ENCODE measurements at regions not wholly inside any gene's neighbourhood (a gene's known extent, or its start where the extent isn't known, plus 50 kb on each side); places are given as distances from the start of the nearest gene placed in this dataset.

GRCh38 chr5:117587111-117587510 lies 1012.5 kb upstream of the SEMA6A start:
- no peak for ATAC-seq
- Histone ChIP-seq H3K4me3 (no peak overlapping the region), H3K4me1 (no peaks in the 10 kb centered on the region), H3K27ac (no peak overlapping the region), H3K9me3 (no peaks in the 10 kb centered on the region), H3K36me3 (no peaks in the 10 kb centered on the region), H3K27me3 (no peaks in the 10 kb centered on the region)
- WGBS, 2 donors (ENCODE audit: low coverage in 1 of 2): 90 to 100% methylated on average over 1 of the region's 1 CpG
- TF ChIP-seq EP300 (IDR thresholded peaks at IDR 0.05) (no peak), POLR2A (IDR thresholded peaks at IDR 0.05) (no peak), POLR2AphosphoS5 (IDR thresholded peaks at IDR 0.05) (no peak), CTCF (IDR thresholded peaks at IDR 0.05) (no peak)

- H3K9me3 ChIP-seq: no peaks in the 10 kb centered on the region
- H3K36me3 ChIP-seq: no peaks in the 10 kb centered on the region
- no peaks in the 10 kb centered on the region for H3K27me3 ChIP-seq
- no peak overlapping the region for H3K4me3 ChIP-seq
- no peak for ATAC-seq
- no peak for TF ChIP-seq POLR2AphosphoS5 (IDR thresholded peaks at IDR 0.05)
- no peak for TF ChIP-seq POLR2A (IDR thresholded peaks at IDR 0.05)
- no peak for TF ChIP-seq CTCF (IDR thresholded peaks at IDR 0.05)
- TF ChIP-seq EP300 (IDR thresholded peaks at IDR 0.05): no peak
- 83% methylated on average over 1 of the region's 1 CpG; no CpG with 5 or more reads in 1 of the 2 donors for WGBS, 2 donors (ENCODE audit: low coverage in 1 of 2)
- H3K4me1 ChIP-seq: no peaks in the 10 kb centered on the region
- no peak overlapping the region for H3K27ac ChIP-seq
Measured at GRCh38 chr5:117568622-117569021, 994.0 kb upstream of the SEMA6A start.

GRCh38 chr5:117568126-117568525 lies 993.5 kb upstream of the SEMA6A start:
- no peak overlapping the region for H3K4me3 ChIP-seq
- 85% methylated on average over 2 of the region's 2 CpGs for WGBS, 2 donors (ENCODE audit: low coverage in 1 of 2)
- ATAC-seq: no peak
- TF ChIP-seq CTCF (IDR thresholded peaks at IDR 0.05): no peak
- TF ChIP-seq EP300 (IDR thresholded peaks at IDR 0.05): no peak
- no peak for TF ChIP-seq POLR2AphosphoS5 (IDR thresholded peaks at IDR 0.05)
- TF ChIP-seq POLR2A (IDR thresholded peaks at IDR 0.05): no peak
- no peaks in the 10 kb centered on the region for H3K27me3 ChIP-seq
- H3K9me3 ChIP-seq: no peaks in the 10 kb centered on the region
- no peaks in the 10 kb centered on the region for H3K4me1 ChIP-seq
- no peak overlapping the region for H3K27ac ChIP-seq
- H3K36me3 ChIP-seq: no peaks in the 10 kb centered on the region

GRCh38 chr5:117562647-117563046 lies 988.0 kb upstream of the SEMA6A start:
- 90 to 100% methylated on average over 1 of the region's 1 CpG for WGBS, 2 donors (ENCODE audit: low coverage in 1 of 2)
- no peaks in the 10 kb centered on the region for H3K36me3 ChIP-seq
- no peaks in the 10 kb centered on the region for H3K27me3 ChIP-seq
- H3K4me1 ChIP-seq: no peaks in the 10 kb centered on the region
- H3K4me3 ChIP-seq: no peak overlapping the region
- ATAC-seq: no peak
- no peak overlapping the region for H3K27ac ChIP-seq
- H3K9me3 ChIP-seq: no peaks in the 10 kb centered on the region
- TF ChIP-seq POLR2A (IDR thresholded peaks at IDR 0.05) (no peak), EP300 (IDR thresholded peaks at IDR 0.05) (no peak), CTCF (IDR thresholded peaks at IDR 0.05) (no peak), POLR2AphosphoS5 (IDR thresholded peaks at IDR 0.05) (no peak)

GRCh38 chr5:117561531-117561930 lies 986.9 kb upstream of the SEMA6A start:
- Histone ChIP-seq H3K4me3 (no peak overlapping the region), H3K4me1 (no peaks in the 10 kb centered on the region), H3K27ac (no peak overlapping the region), H3K36me3 (no peaks in the 10 kb centered on the region), H3K9me3 (no peaks in the 10 kb centered on the region), H3K27me3 (no peaks in the 10 kb centered on the region)
- TF ChIP-seq POLR2AphosphoS5 (IDR thresholded peaks at IDR 0.05) (no peak), EP300 (IDR thresholded peaks at IDR 0.05) (no peak), CTCF (IDR thresholded peaks at IDR 0.05) (no peak), POLR2A (IDR thresholded peaks at IDR 0.05) (no peak)
- no peak for ATAC-seq
- 93 to 94% methylated on average over 2 of the region's 2 CpGs for WGBS, 2 donors (ENCODE audit: low coverage in 1 of 2)
